ENCODE measurements at regions not wholly inside any gene's neighbourhood (a gene's known extent, or its start where the extent isn't known, plus 50 kb on each side); places are given as distances from the start of the nearest gene placed in this dataset.

DNA sequence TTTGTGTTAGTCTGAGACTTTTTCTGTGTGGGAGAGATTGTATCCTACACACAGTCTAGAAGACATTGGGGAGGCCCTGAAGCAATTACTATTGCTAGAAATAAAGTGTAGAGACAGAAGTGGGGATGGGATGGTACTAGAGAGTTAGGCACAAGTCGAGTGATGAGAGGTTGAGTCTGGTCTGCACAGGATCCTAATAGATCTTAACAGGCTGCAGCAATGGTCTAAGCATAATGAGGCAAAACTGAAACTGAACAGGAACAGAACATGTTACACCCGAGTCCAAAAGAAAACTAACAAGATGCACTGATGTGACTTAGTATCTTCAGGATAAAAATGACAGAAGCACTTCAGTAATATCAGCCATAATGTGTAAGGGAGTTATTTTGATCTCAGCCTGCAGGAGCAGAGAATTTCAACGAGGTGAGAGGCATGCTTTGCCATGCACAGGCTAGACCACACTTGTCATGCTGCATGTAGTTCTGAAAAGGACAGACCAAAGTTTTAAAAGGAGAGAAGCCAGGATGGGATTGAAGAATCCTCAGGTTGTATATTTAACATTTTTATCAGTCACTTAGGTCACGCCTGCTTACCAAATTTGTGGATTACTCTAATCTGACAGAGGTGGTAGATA, 205.8 kb upstream of the BOD1L1 start:
- TF ChIP-seq, protein P1, sequence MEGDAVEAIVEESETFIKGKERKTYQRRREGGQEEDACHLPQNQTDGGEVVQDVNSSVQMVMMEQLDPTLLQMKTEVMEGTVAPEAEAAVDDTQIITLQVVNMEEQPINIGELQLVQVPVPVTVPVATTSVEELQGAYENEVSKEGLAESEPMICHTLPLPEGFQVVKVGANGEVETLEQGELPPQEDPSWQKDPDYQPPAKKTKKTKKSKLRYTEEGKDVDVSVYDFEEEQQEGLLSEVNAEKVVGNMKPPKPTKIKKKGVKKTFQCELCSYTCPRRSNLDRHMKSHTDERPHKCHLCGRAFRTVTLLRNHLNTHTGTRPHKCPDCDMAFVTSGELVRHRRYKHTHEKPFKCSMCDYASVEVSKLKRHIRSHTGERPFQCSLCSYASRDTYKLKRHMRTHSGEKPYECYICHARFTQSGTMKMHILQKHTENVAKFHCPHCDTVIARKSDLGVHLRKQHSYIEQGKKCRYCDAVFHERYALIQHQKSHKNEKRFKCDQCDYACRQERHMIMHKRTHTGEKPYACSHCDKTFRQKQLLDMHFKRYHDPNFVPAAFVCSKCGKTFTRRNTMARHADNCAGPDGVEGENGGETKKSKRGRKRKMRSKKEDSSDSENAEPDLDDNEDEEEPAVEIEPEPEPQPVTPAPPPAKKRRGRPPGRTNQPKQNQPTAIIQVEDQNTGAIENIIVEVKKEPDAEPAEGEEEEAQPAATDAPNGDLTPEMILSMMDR (conservative IDR thresholded peaks at IDR 0.05), result no peak
- no peak for TF ChIP-seq EZH2 (IDR thresholded peaks at IDR 0.05; ENCODE audit: low read depth)
